Activated naive CD4-positive, alpha-beta T cell treated with anti-CD3 and anti-CD28 coated beads for 36 hours (primary cell): ENCODE measurements at regions not wholly inside any gene's neighbourhood (a gene's known extent, or its start where the extent isn't known, plus 50 kb on each side); places are given as distances from the start of the nearest gene placed in this dataset.

Experiments used
- CTCF ChIA-PET: fragments of 350-600 bp; sonication (Branson Sonifier 250); formaldehyde crosslinking; loops from one replicate; lab custom pipeline; 2021; ENCODE audit warnings: antibody characterized with exemption; lab: Charles Lee
- DNase-seq: peaks from one replicate; pipeline ENCODE4 v3.0.0-alpha.2; 2020
- H3K27ac Mint-ChIP-seq: one replicate; pipeline ENCODE4 v1.8.0; 2021; ENCODE audit warnings: mild to moderate bottlenecking, mixed read lengths
- H3K27me3 Mint-ChIP-seq: one replicate; pipeline ENCODE4 v1.8.0; 2021; ENCODE audit warnings: low read depth, mixed read lengths
- H3K36me3 Mint-ChIP-seq: one replicate; pipeline ENCODE4 v1.8.0; 2021; ENCODE audit warnings: low read depth, mixed read lengths
- H3K4me1 Mint-ChIP-seq: one replicate; pipeline ENCODE4 v1.8.0; 2021; ENCODE audit warnings: low read depth, mixed read lengths
- H3K4me3 Mint-ChIP-seq: one replicate; pipeline ENCODE4 v1.8.0; 2021; ENCODE audit warnings: mild to moderate bottlenecking, moderate library complexity, mixed read lengths
- H3K9me3 Mint-ChIP-seq: one replicate; pipeline ENCODE4 v1.8.0; 2021; ENCODE audit warnings: mixed read lengths
- intact Hi-C: fragments of 100-400 bp; cut with micrococcal nuclease; formaldehyde crosslinking; loops from one replicate; pipeline ENCODE4 v1.15.1; 2023

GRCh38 chr6:87995461-87995860 lies 52.2 kb upstream of the SPACA1 start:
- CTCF ChIA-PET: interaction anchor here (0.6 kb wide), 1 partner anchor 298 kb away, joined by 3 read pairs; no protein-coding TSS in a partner anchor
- DNase-seq: no peak

GRCh38 chr6:87993356-87993755 lies 54.3 kb upstream of the SPACA1 start:
- H3K27me3 Mint-ChIP-seq: no peaks in the 10 kb centered on the region
- no peak overlapping the region for H3K27ac Mint-ChIP-seq
- CTCF ChIA-PET: interaction anchor here (0.5 kb wide), 1 partner anchor 530 kb away, joined by 3 read pairs; no protein-coding TSS in a partner anchor

More at GRCh38 chr6:87995461-87995860, 52.2 kb upstream of the SPACA1 start:
- Mint-ChIP-seq H3K4me1 (no peaks in the 10 kb centered on the region), H3K9me3 (no peaks in the 10 kb centered on the region), H3K4me3 (no peak overlapping the region), H3K36me3 (no peaks in the 10 kb centered on the region), H3K27me3 (no peaks in the 10 kb centered on the region), H3K27ac (no peak overlapping the region)
- intact Hi-C loops: no loop called here

DNA sequence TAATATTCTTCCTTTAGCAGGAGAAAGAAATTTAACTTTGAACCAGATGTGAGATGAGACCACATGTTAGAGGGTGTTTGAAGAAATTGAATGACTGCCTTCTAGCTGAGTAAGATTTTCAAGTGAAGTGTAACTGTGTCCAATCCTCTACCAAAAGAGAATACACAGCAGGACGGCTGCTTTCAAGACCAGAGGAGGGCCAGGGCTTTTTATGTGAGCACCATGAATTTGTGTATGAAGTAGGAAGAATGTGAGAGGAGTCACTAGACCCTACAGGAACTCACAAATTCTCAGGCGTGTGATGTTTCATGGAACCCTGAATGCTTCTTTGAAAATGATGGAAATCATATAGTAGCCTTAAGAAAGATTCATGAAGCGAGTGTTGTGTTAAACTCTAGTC lies 56.8 kb upstream of the SPACA1 start:
- H3K4me3 Mint-ChIP-seq: no peak overlapping the region
- H3K9me3 Mint-ChIP-seq: no peaks in the 10 kb centered on the region
- H3K36me3 Mint-ChIP-seq: no peaks in the 10 kb centered on the region
- H3K27ac Mint-ChIP-seq: no peak overlapping the region
- CTCF ChIA-PET: interaction anchor here (0.6 kb wide), 1 partner anchor 83 kb away, joined by 3 read pairs; no protein-coding TSS in a partner anchor
- H3K4me1 Mint-ChIP-seq: no peaks in the 10 kb centered on the region
- DNase-seq: no peak
- H3K27me3 Mint-ChIP-seq: no peaks in the 10 kb centered on the region
- intact Hi-C loops: no loop called here

More at GRCh38 chr6:87993356-87993755, 54.3 kb upstream of the SPACA1 start:
- Mint-ChIP-seq H3K36me3 (no peaks in the 10 kb centered on the region), H3K9me3 (no peaks in the 10 kb centered on the region), H3K4me3 (no peak overlapping the region), H3K4me1 (no peaks in the 10 kb centered on the region)
- intact Hi-C loops: no loop called here
- no peak for DNase-seq

DNA sequence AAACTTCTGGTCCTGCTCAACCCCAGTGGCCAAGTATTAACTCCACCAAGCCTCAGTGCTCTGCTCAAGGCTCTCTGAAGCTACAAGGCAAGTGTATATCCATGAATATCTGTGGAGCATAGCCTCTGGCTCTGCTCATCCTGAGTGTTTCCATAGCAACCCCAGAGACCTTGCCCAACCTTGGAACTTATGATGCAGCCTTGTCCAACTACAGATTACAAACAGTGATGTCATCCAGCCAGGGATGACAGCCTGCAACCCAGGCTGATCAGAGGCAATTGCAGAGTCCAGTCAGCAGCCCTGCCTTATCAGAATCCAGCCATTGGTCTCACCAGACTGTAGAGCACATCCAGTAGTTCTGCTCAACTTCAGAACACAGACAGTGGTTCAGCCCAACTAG lies 65.5 kb upstream of the SPACA1 start:
- CTCF ChIA-PET: interaction anchor here (0.9 kb wide), 1 partner anchor 40 kb away, joined by 3 read pairs; no protein-coding TSS in a partner anchor
- H3K4me1 Mint-ChIP-seq: no peaks in the 10 kb centered on the region
- intact Hi-C loops: no loop called here
- no peaks in the 10 kb centered on the region for H3K9me3 Mint-ChIP-seq
- no peak overlapping the region for H3K4me3 Mint-ChIP-seq
- peaks cover 1% of the 10 kb centered on the region for H3K36me3 Mint-ChIP-seq
- H3K27me3 Mint-ChIP-seq: peaks cover 13% of the 10 kb centered on the region
- no peak for DNase-seq
- H3K27ac Mint-ChIP-seq: no peak overlapping the region

- Mint-ChIP-seq H3K27me3 (peaks cover 16% of the 10 kb centered on the region), H3K4me1 (no peaks in the 10 kb centered on the region), H3K36me3 (peaks cover 1% of the 10 kb centered on the region), H3K27ac (no peak overlapping the region), H3K4me3 (no peak overlapping the region), H3K9me3 (no peaks in the 10 kb centered on the region)
- CTCF ChIA-PET: interaction anchor here (0.7 kb wide), 1 partner anchor 34 kb away, joined by 3 read pairs; no protein-coding TSS in a partner anchor
- DNase-seq: no peak
- intact Hi-C loops: no loop called here
Measured at GRCh38 chr6:87979737-87980136, 67.9 kb upstream of the SPACA1 start.

DNA sequence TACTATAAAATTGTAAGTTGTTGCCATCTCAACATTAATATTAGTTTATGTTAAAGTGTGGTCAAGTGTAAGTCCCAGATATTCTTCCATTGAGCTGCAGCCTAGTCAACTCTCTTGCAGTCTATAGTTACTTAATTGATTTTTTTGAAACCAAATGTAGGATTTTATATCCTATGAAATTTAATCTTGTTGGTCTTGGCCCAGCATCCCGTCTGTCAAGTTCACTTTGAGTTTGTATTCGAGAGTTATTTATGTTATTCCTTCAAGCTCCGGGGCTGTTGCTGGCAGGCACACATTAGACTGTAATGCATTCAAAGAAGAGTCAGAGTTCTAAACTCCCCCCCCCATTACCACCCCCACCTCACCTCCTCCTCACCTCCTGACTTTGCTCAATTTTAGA lies 71.0 kb upstream of the SPACA1 start:
- no peak for DNase-seq
- Mint-ChIP-seq H3K9me3 (no peaks in the 10 kb centered on the region), H3K27me3 (peaks cover 16% of the 10 kb centered on the region), H3K27ac (no peak overlapping the region), H3K36me3 (no peaks in the 10 kb centered on the region), H3K4me1 (no peaks in the 10 kb centered on the region), H3K4me3 (no peak overlapping the region)
- CTCF ChIA-PET: no interaction called here
- intact Hi-C loops: no loop called here

DNA sequence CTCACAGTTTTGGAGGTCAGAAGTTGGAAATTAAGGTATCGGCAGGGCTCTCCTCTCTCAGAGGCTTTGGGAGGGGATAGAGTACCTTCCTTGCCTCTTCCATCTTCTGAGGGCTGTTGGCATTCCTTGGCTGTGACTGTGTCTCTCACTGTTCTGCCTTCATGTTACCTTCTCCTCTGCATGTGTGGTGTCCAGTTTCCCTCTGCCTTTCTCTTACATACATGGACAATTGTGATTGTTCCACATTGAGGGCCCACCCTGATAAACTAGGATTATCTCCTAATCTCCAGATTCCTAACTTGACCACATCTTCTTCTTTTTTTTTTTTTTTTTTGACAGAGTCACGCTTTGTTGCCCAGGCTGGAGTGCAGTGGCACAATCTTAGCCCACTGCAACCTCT lies 72.1 kb upstream of the SPACA1 start:
- DNase-seq: no peak
- CTCF ChIA-PET: no interaction called here
- peaks cover 16% of the 10 kb centered on the region for H3K27me3 Mint-ChIP-seq
- H3K4me3 Mint-ChIP-seq: no peak overlapping the region
- no peaks in the 10 kb centered on the region for H3K9me3 Mint-ChIP-seq
- no peaks in the 10 kb centered on the region for H3K4me1 Mint-ChIP-seq
- intact Hi-C loops: no loop called here
- H3K36me3 Mint-ChIP-seq: no peaks in the 10 kb centered on the region
- no peak overlapping the region for H3K27ac Mint-ChIP-seq

DNA sequence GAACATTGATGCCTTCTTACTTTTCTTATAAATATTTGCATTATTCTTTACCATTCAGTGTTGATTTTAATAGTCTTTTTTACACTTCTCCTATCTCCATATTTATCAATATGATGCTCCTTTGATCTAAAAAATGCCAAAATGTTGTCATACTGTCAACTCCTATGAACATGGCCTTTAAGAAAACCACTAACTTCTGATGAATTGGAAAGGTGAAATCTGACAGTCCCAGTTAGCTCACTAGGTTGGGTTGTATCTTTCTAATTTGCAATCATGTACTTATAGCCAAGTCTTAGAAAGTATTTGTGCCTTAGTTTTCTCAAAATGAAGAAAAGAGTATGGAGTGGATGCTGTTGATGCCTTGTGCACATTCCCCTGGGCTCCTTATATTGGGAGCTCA lies 75.4 kb upstream of the SPACA1 start:
- H3K4me1 Mint-ChIP-seq: no peaks in the 10 kb centered on the region
- CTCF ChIA-PET: interaction anchor here (0.7 kb wide), 1 partner anchor 218 kb away, joined by 4 read pairs; no protein-coding TSS in a partner anchor
- no peaks in the 10 kb centered on the region for H3K36me3 Mint-ChIP-seq
- no peak overlapping the region for H3K27ac Mint-ChIP-seq
- DNase-seq: no peak
- H3K27me3 Mint-ChIP-seq: peaks cover 4% of the 10 kb centered on the region
- H3K4me3 Mint-ChIP-seq: no peak overlapping the region
- H3K9me3 Mint-ChIP-seq: no peaks in the 10 kb centered on the region
- intact Hi-C loops: no loop called here

DNA sequence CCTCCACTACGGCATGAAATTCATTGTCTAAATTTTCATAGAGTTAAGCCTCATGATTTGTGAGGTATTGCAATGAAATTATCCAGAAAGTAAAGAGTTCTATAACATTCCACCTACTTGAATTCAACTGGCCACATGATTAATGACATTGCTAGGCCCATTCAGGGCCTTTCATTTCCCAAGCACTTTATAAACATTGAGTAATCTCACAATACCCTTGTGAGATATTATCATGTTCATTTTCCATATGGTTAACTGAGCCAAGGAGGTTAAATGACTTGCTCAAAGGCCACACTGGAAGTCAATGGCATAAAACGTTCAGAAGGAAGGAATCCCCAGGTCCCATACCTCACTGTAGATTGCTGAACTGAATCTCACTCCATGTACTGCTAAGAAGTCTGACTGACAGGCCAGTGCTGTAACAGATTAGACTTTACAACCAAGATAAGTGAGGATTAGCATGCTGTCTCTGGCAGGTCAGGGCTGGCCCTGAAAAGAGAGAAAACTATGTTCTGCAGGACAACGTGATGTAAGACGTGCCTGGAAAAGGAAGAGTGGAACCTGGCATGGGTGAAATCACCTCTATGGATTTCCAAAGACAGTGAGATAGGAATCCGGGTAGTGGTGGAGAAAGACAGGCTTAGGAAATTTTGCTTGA lies 75.9 kb upstream of the SPACA1 start:
- peaks cover 4% of the 10 kb centered on the region for H3K27me3 Mint-ChIP-seq
- CTCF ChIA-PET: no interaction called here
- no peaks in the 10 kb centered on the region for H3K36me3 Mint-ChIP-seq
- H3K9me3 Mint-ChIP-seq: no peaks in the 10 kb centered on the region
- H3K4me1 Mint-ChIP-seq: no peaks in the 10 kb centered on the region
- intact Hi-C loops: no loop called here
- no peak for DNase-seq
- H3K27ac Mint-ChIP-seq: no peak overlapping the region
- no peak overlapping the region for H3K4me3 Mint-ChIP-seq

- no peak overlapping the region for H3K27ac Mint-ChIP-seq
- intact Hi-C loops: no loop called here
- CTCF ChIA-PET: interaction anchor here (0.6 to 0.7 kb wide), 2 partner anchors 12 to 29 kb away, joined by 3 read pairs; no protein-coding TSS in a partner anchor
Measured at GRCh38 chr6:87968435-87969278, 79.0 kb upstream of the SPACA1 start.

GRCh38 chr6:87965806-87966205 lies 81.8 kb upstream of the SPACA1 start:
- CTCF ChIA-PET: no interaction called here
- no peak for DNase-seq
- Mint-ChIP-seq H3K27me3 (peaks cover 5% of the 10 kb centered on the region), H3K27ac (no peak overlapping the region), H3K4me1 (no peaks in the 10 kb centered on the region), H3K9me3 (no peaks in the 10 kb centered on the region), H3K4me3 (no peak overlapping the region), H3K36me3 (no peaks in the 10 kb centered on the region)
- intact Hi-C loops: no loop called here

More at GRCh38 chr6:87968435-87969278, 79.0 kb upstream of the SPACA1 start:
- peak; percentile 10 for DNase-seq
- Mint-ChIP-seq H3K9me3 (no peaks in the 10 kb centered on the region), H3K36me3 (no peaks in the 10 kb centered on the region), H3K4me3 (no peak overlapping the region), H3K27me3 (peaks cover 5% of the 10 kb centered on the region), H3K4me1 (no peaks in the 10 kb centered on the region)

DNA sequence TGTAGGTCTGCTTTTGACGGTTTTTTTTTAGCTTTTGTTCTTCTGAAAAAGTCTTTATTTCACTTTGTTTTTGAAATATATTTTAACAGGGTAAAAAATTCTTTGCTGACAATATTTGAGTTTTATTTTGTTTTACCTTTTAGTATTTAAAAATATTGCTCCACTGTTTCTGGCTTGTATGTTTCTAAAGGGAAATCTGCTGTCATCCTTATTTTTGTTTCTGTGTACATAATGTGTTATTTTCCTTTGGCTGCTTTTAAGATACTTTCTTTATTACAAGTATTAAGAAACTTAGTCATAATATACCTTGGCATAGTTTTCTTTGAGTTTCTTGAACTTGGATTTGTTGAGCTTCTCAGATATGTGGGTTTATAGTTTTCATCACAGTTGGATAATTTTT lies 88.6 kb upstream of the SPACA1 start:
- DNase-seq: no peak
- Mint-ChIP-seq H3K36me3 (no peaks in the 10 kb centered on the region), H3K4me3 (no peak overlapping the region), H3K9me3 (peaks cover 2% of the 10 kb centered on the region), H3K27ac (no peak overlapping the region), H3K4me1 (no peaks in the 10 kb centered on the region), H3K27me3 (peaks cover 5% of the 10 kb centered on the region)
- CTCF ChIA-PET: no interaction called here
- intact Hi-C loops: no loop called here
